NCI-H2081 (cell line): ENCODE measurements at regions not wholly inside any gene's neighbourhood (a gene's known extent, or its start where the extent isn't known, plus 50 kb on each side); places are given as distances from the start of the nearest gene placed in this dataset.
"Not testable (repeated sequence)": the region's sequence is repeated elsewhere in the genome, so short reads cannot be mapped to it uniquely, and the experiment has no call there.

Experiments used
- DNase-seq, 2 experiments: peaks; one replicate each; lab custom pipeline; 2025; lab: John Stamatoyannopoulos, UW

GRCh38 chr3:144923046-144923775 lies 951.6 kb downstream of the DIPK2A start:
- peak in 1 of 2 experiments; percentile 26 for DNase-seq

- no peak for DNase-seq
These were observed 958.8 kb downstream of the DIPK2A start for GRCh38 chr3:144930431-144930830.

- no peak for DNase-seq
These were observed 960.0 kb downstream of the DIPK2A start for GRCh38 chr3:144931590-144931989.

GRCh38 chr3:144942093-144942837 lies 970.6 kb downstream of the DIPK2A start:
- no peak for DNase-seq

GRCh38 chr3:144942838-144943197 lies 971.2 kb downstream of the DIPK2A start:
- DNase-seq = no peak

- no peak for DNase-seq
These were observed 976.3 kb downstream of the DIPK2A start for GRCh38 chr3:144947895-144948294.

GRCh38 chr3:144948711-144949110 lies 977.1 kb downstream of the DIPK2A start:
- no peak for DNase-seq

GRCh38 chr3:144953959-144954358 lies 982.3 kb downstream of the DIPK2A start:
- no peak for DNase-seq

- peak in 1 of 2 experiments; percentile 40 for DNase-seq
These were observed 985.9 kb downstream of the DIPK2A start for GRCh38 chr3:144957398-144958101.

GRCh38 chr3:144963810-144964209 lies 992.2 kb downstream of the DIPK2A start:
- no peak for DNase-seq

- DNase-seq = no peak
These were observed 994.9 kb downstream of the DIPK2A start for GRCh38 chr3:144966560-144966959.

GRCh38 chr3:144968750-144969350 lies 997.2 kb downstream of the DIPK2A start:
- no peak for DNase-seq

GRCh38 chr3:144984481-144984880 lies 1012.9 kb downstream of the DIPK2A start:
- DNase-seq = not testable (repeated sequence)

GRCh38 chr3:144989807-144990206 lies 1018.2 kb downstream of the DIPK2A start:
- no peak for DNase-seq

GRCh38 chr3:144995856-144996255 lies 1024.2 kb downstream of the DIPK2A start:
- DNase-seq = no peak

GRCh38 chr3:145005427-145005826 lies 1033.8 kb downstream of the DIPK2A start:
- DNase-seq = no peak

GRCh38 chr3:145006271-145006670 lies 1034.6 kb downstream of the DIPK2A start:
- no peak for DNase-seq

- DNase-seq = no peak
These were observed 1042.3 kb downstream of the DIPK2A start for GRCh38 chr3:145013931-145014330.

GRCh38 chr3:145015253-145015652 lies 1043.6 kb downstream of the DIPK2A start:
- no peak for DNase-seq

- no peak for DNase-seq
These were observed 1046.3 kb downstream of the DIPK2A start for GRCh38 chr3:145017959-145018358.

GRCh38 chr3:145022447-145022846 lies 1050.8 kb downstream of the DIPK2A start:
- DNase-seq = no peak

- DNase-seq = no peak
These were observed 1053.1 kb downstream of the DIPK2A start for GRCh38 chr3:145024700-145025099.
